ENCODE measurements at regions not wholly inside any gene's neighbourhood (a gene's known extent, or its start where the extent isn't known, plus 50 kb on each side); places are given as distances from the start of the nearest gene placed in this dataset.
A peak's percentile ranks its signal among the peaks of the same experiment; 100 is the strongest.

- Histone ChIP-seq H3K4ac (ENCODE audit: low read depth, low read length) (peak overlapping the region; percentile 77), H3K79me1 (ENCODE audit: low read depth in 1 of 2, low read length in 2 of 2) (peaks cover 10 to 17% of the 10 kb centered on the region in 2 experiments), H2BK120ac (ENCODE audit: low read depth, low read length) (peak overlapping the region; percentile 28), H3K27me3 (ENCODE audit: control insufficient read depth, insufficient read depth, low read length) (no peaks in the 10 kb centered on the region), H2BK20ac (ENCODE audit: low read depth, low read length) (peak overlapping the region; percentile 18; the same call in 1 of the 2 replicates), H2AK5ac (ENCODE audit: low read depth, low read length) (0 out of 2 replicates have a peak overlapping the region, but pooled peaks have one; percentile 11), H3K4me3 (ENCODE audit: insufficient read depth, low read depth, low read length) (peak overlapping the region; percentile 66), H4K20me1 (ENCODE audit: insufficient read depth, low read length) (peaks cover 15% of the 10 kb centered on the region), H3K9me3 (ENCODE audit: control insufficient read depth, insufficient read depth, low read length) (no peaks in the 10 kb centered on the region), H3K23ac (ENCODE audit: low read depth, low read length) (peak overlapping the region; percentile 90), H3K27ac (ENCODE audit: insufficient read depth, low read length) (peak overlapping the region; percentile 95), H4K8ac (ENCODE audit: low read depth in 2 of 2, low read length in 2 of 2) (peak overlapping the region; percentile 8 to 67; a peak in 1 of 4 replicates), H3K14ac (replicated peaks; ENCODE audit: low read depth, low read length) (peak overlapping the region; percentile 70), H3K9ac (ENCODE audit: low read depth, low read length) (peak overlapping the region; percentile 89), H3K9me1 (ENCODE audit: insufficient read depth, low read length) (no peaks in the 10 kb centered on the region), H3K18ac (ENCODE audit: low read depth, low read length) (peak overlapping the region; percentile 16; the same call in 1 of the 2 replicates), H2BK15ac (ENCODE audit: low read depth, low read length) (no peak overlapping the region), H4K5ac (ENCODE audit: low read depth, low read length) (no peak overlapping the region), H3K4me2 (ENCODE audit: low read depth, low read length) (peak overlapping the region; percentile 82), H3K4me1 (ENCODE audit: control insufficient read depth, insufficient read depth, low read length) (no peaks in the 10 kb centered on the region), H3K56ac (ENCODE audit: extremely low read depth, insufficient read depth, low read length) (peak overlapping the region; percentile 74), H2AFZ (replicated peaks; ENCODE audit: low read length, poor library complexity) (peak overlapping the region; percentile 93), H2BK5ac (ENCODE audit: low read depth, low read length, poor library complexity, severe bottlenecking) (peak overlapping the region; percentile 63), H2AK9ac (replicated peaks; ENCODE audit: low read depth, low read length, poor library complexity) (peak overlapping the region; percentile 97), H3K36me3 (ENCODE audit: control insufficient read depth, insufficient read depth, low read length) (0 out of 2 replicates have a peak, but pooled peaks cover 1% of the 10 kb centered on the region), H4K91ac (ENCODE audit: insufficient read depth, low read depth, low read length) (peak overlapping the region; percentile 61)
- WGBS, 2 experiments (ENCODE audit: extremely low coverage in 2 of 2, insufficient read length in 1 of 2): 0% methylated on average over 23 of the region's 49 CpGs; no CpG with 5 or more reads in 1 of the 2 experiments
- ATAC-seq (ENCODE audit: low read depth): peak; percentile 85
- DNase-seq: peak; percentile 98
- intact Hi-C loops (cut with micrococcal nuclease) (loop anchor here (1.0 to 5.0 kb wide), 6 partner anchors 42 to 990 kb away; partner anchors contain the start of gene SPRYD7), in situ Hi-C loops (cut with MboI; ENCODE audit: low sequenced_read_pairs) (loop anchor here (5.0 to 25.0 kb wide), 4 partner anchors 417 to 830 kb away; partner anchors contain the start of gene RNASEH2B), dilution Hi-C loops (cut with HindIII; ENCODE audit: low sequenced_read_pairs, unreplicated experiment) (no loop called here)
- POLR2A ChIA-PET (ENCODE audit: unreplicated experiment): no interaction called here
- CTCF ChIA-PET: interaction anchor here (1.1 to 1.3 kb wide), 3 partner anchors 84 to 461 kb away, joined by 3 to 6 read pairs (median 3); no protein-coding TSS in a partner anchor
- BruUV-seq (replicated peaks): no TSS peak
- TF ChIP-seq USF2 (IDR thresholded peaks at IDR 0.05; ENCODE audit: low read depth, low read length): no peak
- no peak for TF ChIP-seq RCOR1 (IDR thresholded peaks at IDR 0.05; ENCODE audit: insufficient replicate concordance, low read length)
- peak; percentile 62; the same call in 1 of the 2 replicates for TF ChIP-seq POLR2A (IDR thresholded peaks at IDR 0.05; ENCODE audit: low read depth, low read length)
- TF ChIP-seq BHLHE40 (IDR thresholded peaks at IDR 0.05; ENCODE audit: low read depth, low read length): no peak; the same call in 1 of the 2 replicates
- TF ChIP-seq ELK1 (IDR thresholded peaks at IDR 0.05; ENCODE audit: borderline replicate concordance, low read depth, low read length): no peak
- peak; percentile 36; the same call in 1 of the 2 replicates for TF ChIP-seq MXI1 (IDR thresholded peaks at IDR 0.05; ENCODE audit: borderline replicate concordance, low read depth, low read length)
- no peak for TF ChIP-seq RFX5 (IDR thresholded peaks at IDR 0.05; ENCODE audit: low read depth, low read length)
- TF ChIP-seq MAZ (IDR thresholded peaks at IDR 0.05; ENCODE audit: borderline replicate concordance, low read depth, low read length): peak; percentile 92
- TF ChIP-seq RAD21 (IDR thresholded peaks at IDR 0.05; ENCODE audit: low read length): 0 out of 2 replicates have a peak, but pooled peaks have one; percentile 5
- TF ChIP-seq CEBPB (IDR thresholded peaks at IDR 0.05; ENCODE audit: low read depth, low read length): no peak
- TF ChIP-seq MAFK (IDR thresholded peaks at IDR 0.05; ENCODE audit: low read depth, low read length): no peak; the same call in 1 of the 2 replicates
- TF ChIP-seq CHD1 (IDR thresholded peaks at IDR 0.05; ENCODE audit: low read depth, low read length): no peak
- no peak for TF ChIP-seq NFE2L2 (IDR thresholded peaks at IDR 0.05; ENCODE audit: low read depth, low read length)
These were observed 66.6 kb downstream of the KCNRG start for GRCh38 chr13:50081679-50082425.
